ENCODE measurements at regions not wholly inside any gene's neighbourhood (a gene's known extent, or its start where the extent isn't known, plus 50 kb on each side); places are given as distances from the start of the nearest gene placed in this dataset.

GRCh38 chr9:12874395-12874794 is 99.6 kb downstream of the LURAP1L start:
- DNase-seq, result no peak

GRCh38 chr9:12875191-12875590 is 100.4 kb downstream of the LURAP1L start:
- no peak for DNase-seq

- DNase-seq, result no peak
Observed at GRCh38 chr9:12876872-12877271, 102.1 kb downstream of the LURAP1L start.

GRCh38 chr9:12878351-12878978 is 103.6 kb downstream of the LURAP1L start:
- no peak for DNase-seq

- no peak for DNase-seq
Observed at GRCh38 chr9:12879961-12880360, 105.1 kb downstream of the LURAP1L start.

GRCh38 chr9:12880406-12881015 is 105.7 kb downstream of the LURAP1L start:
- no peak for DNase-seq

- no peak for DNase-seq
Observed at GRCh38 chr9:12882430-12882829, 107.6 kb downstream of the LURAP1L start.

- DNase-seq, result no peak
Observed at GRCh38 chr9:12884736-12885395, 110.0 kb downstream of the LURAP1L start.

GRCh38 chr9:12889402-12890106 is 114.7 kb downstream of the LURAP1L start:
- DNase-seq, result no peak

- no peak for DNase-seq
Observed at GRCh38 chr9:12891588-12891987, 116.8 kb downstream of the LURAP1L start.

- no peak for DNase-seq
Observed at GRCh38 chr9:12903316-12903715, 128.5 kb downstream of the LURAP1L start.

- no peak for DNase-seq
Observed at GRCh38 chr9:12904261-12905000, 129.6 kb downstream of the LURAP1L start.

- no peak for DNase-seq
Observed at GRCh38 chr9:12906646-12907045, 131.8 kb downstream of the LURAP1L start.

GRCh38 chr9:12908895-12909294 is 134.1 kb downstream of the LURAP1L start:
- DNase-seq, result no peak

GRCh38 chr9:12915366-12915954 is 140.6 kb downstream of the LURAP1L start:
- no peak for DNase-seq

GRCh38 chr9:12916042-12916441 is 141.2 kb downstream of the LURAP1L start:
- no peak for DNase-seq

- DNase-seq, result no peak
Observed at GRCh38 chr9:12920437-12920836, 145.6 kb downstream of the LURAP1L start.

- DNase-seq, result no peak
Observed at GRCh38 chr9:12921621-12922020, 146.8 kb downstream of the LURAP1L start.

GRCh38 chr9:12922224-12922866 is 147.5 kb downstream of the LURAP1L start:
- DNase-seq, result no peak

- no peak for DNase-seq
Observed at GRCh38 chr9:12923468-12924009, 148.7 kb downstream of the LURAP1L start.

GRCh38 chr9:12930906-12931305 is 156.1 kb downstream of the LURAP1L start:
- no peak for DNase-seq

- no peak for DNase-seq
Observed at GRCh38 chr9:12933957-12934356, 159.1 kb downstream of the LURAP1L start.
